ENCODE measurements at regions not wholly inside any gene's neighbourhood (a gene's known extent, or its start where the extent isn't known, plus 50 kb on each side); places are given as distances from the start of the nearest gene placed in this dataset.

GRCh38 chr13:100738176-100738855 is 63.7 kb upstream of the TMTC4 start:
- no peaks in the 10 kb centered on the region for H3K4me1 Mint-ChIP-seq
- peaks cover 7% of the 10 kb centered on the region for H3K9me3 Mint-ChIP-seq
- CTCF ChIA-PET: no interaction called here
- intact Hi-C loops (cut with micrococcal nuclease): no loop called here
- POLR2A ChIA-PET: no interaction called here
- ATAC-seq (ENCODE audit: low read depth) (no peak), DNase-seq (no peak)
- no peaks in the 10 kb centered on the region for H3K36me3 Mint-ChIP-seq (ENCODE audit: low read depth)
- H3K27me3 Mint-ChIP-seq: peaks cover 2% of the 10 kb centered on the region
- TF ChIP-seq, protein P1, sequence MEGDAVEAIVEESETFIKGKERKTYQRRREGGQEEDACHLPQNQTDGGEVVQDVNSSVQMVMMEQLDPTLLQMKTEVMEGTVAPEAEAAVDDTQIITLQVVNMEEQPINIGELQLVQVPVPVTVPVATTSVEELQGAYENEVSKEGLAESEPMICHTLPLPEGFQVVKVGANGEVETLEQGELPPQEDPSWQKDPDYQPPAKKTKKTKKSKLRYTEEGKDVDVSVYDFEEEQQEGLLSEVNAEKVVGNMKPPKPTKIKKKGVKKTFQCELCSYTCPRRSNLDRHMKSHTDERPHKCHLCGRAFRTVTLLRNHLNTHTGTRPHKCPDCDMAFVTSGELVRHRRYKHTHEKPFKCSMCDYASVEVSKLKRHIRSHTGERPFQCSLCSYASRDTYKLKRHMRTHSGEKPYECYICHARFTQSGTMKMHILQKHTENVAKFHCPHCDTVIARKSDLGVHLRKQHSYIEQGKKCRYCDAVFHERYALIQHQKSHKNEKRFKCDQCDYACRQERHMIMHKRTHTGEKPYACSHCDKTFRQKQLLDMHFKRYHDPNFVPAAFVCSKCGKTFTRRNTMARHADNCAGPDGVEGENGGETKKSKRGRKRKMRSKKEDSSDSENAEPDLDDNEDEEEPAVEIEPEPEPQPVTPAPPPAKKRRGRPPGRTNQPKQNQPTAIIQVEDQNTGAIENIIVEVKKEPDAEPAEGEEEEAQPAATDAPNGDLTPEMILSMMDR (IDR thresholded peaks at IDR 0.05): no peak
- H3K4me3 Mint-ChIP-seq: no peak overlapping the region
- no peak overlapping the region for H3K27ac Mint-ChIP-seq

DNA sequence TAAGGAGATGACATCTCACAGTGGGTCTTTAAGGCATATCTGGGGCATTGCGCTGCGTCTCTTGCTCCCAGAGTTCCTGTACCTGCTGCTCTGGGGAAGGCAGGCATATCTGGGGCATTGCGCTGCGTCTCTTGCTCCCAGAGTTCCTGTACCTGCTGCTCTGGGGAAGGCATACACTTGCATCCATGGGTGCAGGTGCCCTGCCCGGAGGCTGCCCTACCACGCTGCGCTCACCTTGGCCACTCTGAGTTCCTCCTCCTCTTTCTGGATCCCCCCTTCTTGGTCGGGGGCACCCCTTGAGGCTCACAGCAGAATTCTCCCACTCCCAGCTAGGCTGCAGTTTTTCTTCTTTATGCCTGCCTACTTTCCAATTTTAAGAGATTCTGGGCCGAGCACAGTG is 60.9 kb upstream of the TMTC4 start:
- H3K27me3 Mint-ChIP-seq: peaks cover 5% of the 10 kb centered on the region
- DNase-seq: no peak
- intact Hi-C loops (cut with micrococcal nuclease): no loop called here
- no peaks in the 10 kb centered on the region for H3K36me3 Mint-ChIP-seq (ENCODE audit: low read depth)
- TF ChIP-seq, protein P1 (IDR thresholded peaks at IDR 0.05): no peak
- H3K9me3 Mint-ChIP-seq: peaks cover 7% of the 10 kb centered on the region
- no peak overlapping the region for H3K27ac Mint-ChIP-seq
- POLR2A ChIA-PET: no interaction called here
- H3K4me3 Mint-ChIP-seq: no peak overlapping the region
- no peaks in the 10 kb centered on the region for H3K4me1 Mint-ChIP-seq
- ATAC-seq (ENCODE audit: low read depth): no peak
- CTCF ChIA-PET: no interaction called here

- Mint-ChIP-seq H3K27me3 (peaks cover 5% of the 10 kb centered on the region), H3K4me3 (no peak overlapping the region), H3K9me3 (peaks cover 3% of the 10 kb centered on the region), H3K36me3 (ENCODE audit: low read depth) (no peaks in the 10 kb centered on the region), H3K27ac (no peak overlapping the region), H3K4me1 (no peaks in the 10 kb centered on the region)
- ATAC-seq (ENCODE audit: low read depth) (no peak), DNase-seq (no peak)
- intact Hi-C loops (cut with micrococcal nuclease): no loop called here
- TF ChIP-seq, protein P1 (IDR thresholded peaks at IDR 0.05): no peak
- ChIA-PET CTCF (no interaction called here), POLR2A (no interaction called here)
Observed at GRCh38 chr13:100734194-100734720, 59.7 kb upstream of the TMTC4 start.

DNA sequence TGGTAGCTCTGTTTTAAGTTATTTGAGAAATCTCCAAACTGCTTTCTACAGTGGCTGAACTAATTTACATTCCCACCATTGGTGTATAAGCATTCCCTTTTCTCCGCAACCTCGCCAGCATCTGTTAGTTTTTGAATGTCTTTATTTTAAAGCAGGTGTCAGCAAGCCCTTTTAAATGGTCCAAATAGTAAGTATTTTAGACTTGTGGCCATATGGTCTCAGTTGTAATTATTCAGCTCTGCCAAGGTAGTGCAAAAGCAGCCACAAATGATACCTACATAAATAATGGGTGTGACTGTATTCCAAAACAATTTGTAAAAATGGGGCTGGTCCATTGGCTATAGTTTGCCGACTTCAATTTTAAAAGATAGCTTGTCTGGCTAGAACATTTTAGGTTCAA is 58.7 kb upstream of the TMTC4 start:
- Mint-ChIP-seq H3K27me3 (peaks cover 3% of the 10 kb centered on the region), H3K36me3 (ENCODE audit: low read depth) (no peaks in the 10 kb centered on the region), H3K4me1 (no peaks in the 10 kb centered on the region), H3K9me3 (peaks cover 2% of the 10 kb centered on the region), H3K4me3 (no peak overlapping the region), H3K27ac (no peak overlapping the region)
- TF ChIP-seq, protein P1 (IDR thresholded peaks at IDR 0.05): no peak
- intact Hi-C loops (cut with micrococcal nuclease): no loop called here
- POLR2A ChIA-PET: no interaction called here
- ATAC-seq (ENCODE audit: low read depth) (no peak), DNase-seq (no peak)
- CTCF ChIA-PET: no interaction called here

- ATAC-seq (ENCODE audit: low read depth): no peak
- TF ChIP-seq, protein P1 (IDR thresholded peaks at IDR 0.05): no peak
- no peak overlapping the region for H3K27ac Mint-ChIP-seq
- H3K36me3 Mint-ChIP-seq (ENCODE audit: low read depth): no peaks in the 10 kb centered on the region
- intact Hi-C loops (cut with micrococcal nuclease): loop anchor here (10.0 kb wide), 1 partner anchor 397 kb away; no protein-coding TSS in a partner anchor
- no peaks in the 10 kb centered on the region for H3K4me1 Mint-ChIP-seq
- peaks cover 8% of the 10 kb centered on the region for H3K9me3 Mint-ChIP-seq
- ChIA-PET POLR2A (no interaction called here), CTCF (no interaction called here)
- DNase-seq: no peak
- no peak overlapping the region for H3K4me3 Mint-ChIP-seq
- peaks cover 10% of the 10 kb centered on the region for H3K27me3 Mint-ChIP-seq
Observed at GRCh38 chr13:100728201-100728600, 53.6 kb upstream of the TMTC4 start.

Measured in activated B cell treated with CpG ODN at 0.5 μM for 24 hours (primary cell).